ENCODE measurements at regions not wholly inside any gene's neighbourhood (a gene's known extent, or its start where the extent isn't known, plus 50 kb on each side); places are given as distances from the start of the nearest gene placed in this dataset.

- H4K20me1 ChIP-seq (replicated peaks in 1 of 2; ENCODE audit: control insufficient read depth in 1 of 2, insufficient read depth in 2 of 2, low read length in 2 of 2) = no peaks in the 10 kb centered on the region
- TF ChIP-seq CHD7 (IDR thresholded peaks at IDR 0.05; ENCODE audit: insufficient replicate concordance, low read length) = no peak
These were observed 178.7 kb upstream of the MGAT5 start for GRCh38 chr2:134075204-134075603.

More at GRCh38 chr2:134075204-134075603, 178.7 kb upstream of the MGAT5 start:
- no peak overlapping the region for H4K5ac ChIP-seq (ENCODE audit: insufficient read length, low read depth, low read length)
- H2BK15ac ChIP-seq (ENCODE audit: low read length) = no peak overlapping the region
- H2BK12ac ChIP-seq (ENCODE audit: low read depth, low read length) = no peak overlapping the region
- WGBS, 2 experiments (ENCODE audit: extremely low coverage in 1 of 2, insufficient coverage in 1 of 2, insufficient read length in 1 of 2, insufficient replicate concordance in 2 of 2, low coverage in 1 of 2, low lambda C conversion rate in 2 of 2, missing lambda C conversion rate in 1 of 2) = 96% methylated on average over 4 of the region's 4 CpGs; no CpG with 5 or more reads in 1 of the 2 experiments
- no peak overlapping the region for H4K8ac ChIP-seq (ENCODE audit: extremely low read depth, insufficient read depth, low read length)
- no peak overlapping the region for H2AFZ ChIP-seq (ENCODE audit: low read length)
- no peaks in the 10 kb centered on the region for H3K27me3 ChIP-seq (replicated peaks in 1 of 4; ENCODE audit: control insufficient read depth in 3 of 4, extremely low read depth in 1 of 4, insufficient read depth in 3 of 4, low read length in 3 of 4)
- H3K4me2 ChIP-seq (ENCODE audit: insufficient read depth in 1 of 2, low read depth in 2 of 2, low read length in 2 of 2) = no peak overlapping the region
- no peak overlapping the region for H3K14ac ChIP-seq (ENCODE audit: insufficient read length)
- no peak overlapping the region for H4K91ac ChIP-seq (replicated peaks; ENCODE audit: insufficient read length, low read length)
- CTCF ChIA-PET (ENCODE audit: partially characterized antibody) = interaction anchor here (1.4 to 1.7 kb wide), 2 partner anchors 92 to 188 kb away, joined by 3 to 7 read pairs; no protein-coding TSS in a partner anchor
- POLR2A ChIA-PET (ENCODE audit: partially characterized antibody) = no interaction called here
- H3K4me1 ChIP-seq (replicated peaks in 1 of 4; ENCODE audit: control insufficient read depth in 3 of 4, insufficient read depth in 4 of 4, low read length in 3 of 4) = peaks cover 0 to 5% (median 3%) of the 10 kb centered on the region in 4 experiments; a peak in 3 of 7 replicates
- no peak overlapping the region for H3K23ac ChIP-seq (ENCODE audit: insufficient read length)
- H3K18ac ChIP-seq (ENCODE audit: extremely low read depth, low read length) = no peak overlapping the region
- no peak overlapping the region for H2BK120ac ChIP-seq (replicated peaks; ENCODE audit: low read depth, low read length)
- H3K9me3 ChIP-seq (ENCODE audit: insufficient read depth in 2 of 2, low read depth in 1 of 2, low read length in 1 of 2) = no peaks in the 10 kb centered on the region
- H3K36me3 ChIP-seq (ENCODE audit: control insufficient read depth in 2 of 4, insufficient read depth in 4 of 4, low read length in 3 of 4) = no peaks in the 10 kb centered on the region
- no peak overlapping the region for H3K4me3 ChIP-seq (ENCODE audit: extremely low read depth in 1 of 4, insufficient read depth in 2 of 4, low read depth in 3 of 4, low read length in 4 of 4)
- FAIRE-seq (no peak), DNase-seq (ENCODE audit: low read depth in 1 of 2, low spot score in 2 of 2) (no peak)
- H2BK20ac ChIP-seq (ENCODE audit: low read length) = no peak overlapping the region
- no peak overlapping the region for H3K4ac ChIP-seq (replicated peaks; ENCODE audit: insufficient read length, low read depth, low read length)
- no peak overlapping the region for H3K9ac ChIP-seq (replicated peaks in 1 of 4; ENCODE audit: extremely low read depth in 1 of 4, low read depth in 3 of 4, low read length in 3 of 4)
- no peak overlapping the region for H2BK5ac ChIP-seq (ENCODE audit: low read depth, low read length)
- no peak overlapping the region for H3K56ac ChIP-seq (replicated peaks; ENCODE audit: insufficient read length, low read depth, low read length)
- no peak overlapping the region for H2AK5ac ChIP-seq (ENCODE audit: low read depth, low read length)
- H3K23me2 ChIP-seq (ENCODE audit: low read depth, low read length) = no peaks in the 10 kb centered on the region; the same call in 1 of the 2 replicates
- no peak overlapping the region for H3K27ac ChIP-seq (ENCODE audit: low read depth, low read length)
- H3K79me2 ChIP-seq (ENCODE audit: control insufficient read depth in 1 of 2, insufficient read depth in 2 of 2, low read length in 2 of 2) = no peaks in the 10 kb centered on the region
- H3K79me1 ChIP-seq (ENCODE audit: low read depth, low read length) = no peaks in the 10 kb centered on the region

Data from H1 (cell line).